ENCODE measurements at regions not wholly inside any gene's neighbourhood (a gene's known extent, or its start where the extent isn't known, plus 50 kb on each side); places are given as distances from the start of the nearest gene placed in this dataset.

GRCh38 chr14:58808828-58809227 lies 171.1 kb downstream of the DACT1 start:
- Histone ChIP-seq H3K9me3 (ENCODE audit: insufficient read depth in 2 of 2, low read depth in 1 of 2, low read length in 1 of 2) (no peaks in the 10 kb centered on the region), H2AK5ac (ENCODE audit: low read depth, low read length) (no peak overlapping the region), H2BK120ac (replicated peaks; ENCODE audit: low read depth, low read length) (no peak overlapping the region), H2BK15ac (ENCODE audit: low read length) (no peak overlapping the region), H3K4ac (replicated peaks; ENCODE audit: insufficient read length, low read depth, low read length) (no peak overlapping the region), H3K56ac (replicated peaks; ENCODE audit: insufficient read length, low read depth, low read length) (no peak overlapping the region), H3K9ac (replicated peaks in 1 of 4; ENCODE audit: extremely low read depth in 1 of 4, low read depth in 3 of 4, low read length in 3 of 4) (no peak overlapping the region), H2AFZ (ENCODE audit: low read length) (no peak overlapping the region), H3K36me3 (ENCODE audit: control insufficient read depth in 2 of 4, insufficient read depth in 4 of 4, low read length in 3 of 4) (no peaks in the 10 kb centered on the region), H2BK20ac (ENCODE audit: low read length) (no peak overlapping the region), H3K27me3 (replicated peaks in 1 of 4; ENCODE audit: control insufficient read depth in 3 of 4, extremely low read depth in 1 of 4, insufficient read depth in 3 of 4, low read length in 3 of 4) (no peaks in the 10 kb centered on the region), H4K20me1 (replicated peaks in 1 of 2; ENCODE audit: control insufficient read depth in 1 of 2, insufficient read depth in 2 of 2, low read length in 2 of 2) (no peaks in the 10 kb centered on the region), H3K23ac (ENCODE audit: insufficient read length) (no peak overlapping the region), H4K8ac (ENCODE audit: extremely low read depth, insufficient read depth, low read length) (no peak overlapping the region), H2BK12ac (ENCODE audit: low read depth, low read length) (no peak overlapping the region), H3K4me2 (ENCODE audit: insufficient read depth in 1 of 2, low read depth in 2 of 2, low read length in 2 of 2) (no peak overlapping the region), H3K4me3 (ENCODE audit: extremely low read depth in 1 of 4, insufficient read depth in 2 of 4, low read depth in 3 of 4, low read length in 4 of 4) (no peak overlapping the region), H3K18ac (ENCODE audit: extremely low read depth, low read length) (no peak overlapping the region), H3K79me2 (ENCODE audit: control insufficient read depth in 1 of 2, insufficient read depth in 2 of 2, low read length in 2 of 2) (no peaks in the 10 kb centered on the region), H4K5ac (ENCODE audit: insufficient read length, low read depth, low read length) (no peak overlapping the region), H4K91ac (replicated peaks; ENCODE audit: insufficient read length, low read length) (no peak overlapping the region), H3K14ac (ENCODE audit: insufficient read length) (no peak overlapping the region), H3K27ac (ENCODE audit: low read depth, low read length) (no peak overlapping the region), H3K79me1 (ENCODE audit: low read depth, low read length) (no peaks in the 10 kb centered on the region), H3K23me2 (ENCODE audit: low read depth, low read length) (no peaks in the 10 kb centered on the region), H3K4me1 (replicated peaks in 1 of 4; ENCODE audit: control insufficient read depth in 3 of 4, insufficient read depth in 4 of 4, low read length in 3 of 4) (no peaks in the 10 kb centered on the region), H2BK5ac (ENCODE audit: low read depth, low read length) (no peak overlapping the region)
- POLR2A ChIA-PET (ENCODE audit: partially characterized antibody): no interaction called here
- WGBS, 2 experiments (ENCODE audit: extremely low coverage in 1 of 2, insufficient coverage in 1 of 2, insufficient read length in 1 of 2, insufficient replicate concordance in 2 of 2, low coverage in 1 of 2, low lambda C conversion rate in 2 of 2, missing lambda C conversion rate in 1 of 2): 87% methylated on average over 4 of the region's 4 CpGs; no CpG with 5 or more reads in 1 of the 2 experiments
- DNase-seq (ENCODE audit: low read depth in 1 of 2, low spot score in 2 of 2): no peak
- FAIRE-seq: no peak
- CTCF ChIA-PET (ENCODE audit: partially characterized antibody): interaction anchor here (1.2 to 1.6 kb wide), 2 partner anchors 11 to 188 kb away, joined by 3 to 4 read pairs; no protein-coding TSS in a partner anchor
- TF ChIP-seq EZH2 (IDR thresholded peaks at IDR 0.05; ENCODE audit: low read depth, low read length, severe bottlenecking): no peak
- TF ChIP-seq CTCF (IDR thresholded peaks at IDR 0.05; ENCODE audit: control extremely low read depth in 1 of 3, insufficient read depth in 1 of 3, low read depth in 1 of 3, low read length in 3 of 3): no peak
- TF ChIP-seq MAFK (IDR thresholded peaks at IDR 0.05; ENCODE audit: low read depth, low read length): no peak
- TF ChIP-seq GABPA (IDR thresholded peaks at IDR 0.05; ENCODE audit: borderline replicate concordance, insufficient read depth, low read length): no peak
- TF ChIP-seq CHD1 (IDR thresholded peaks at IDR 0.05; ENCODE audit: low read depth, low read length): no peak
- no peak for TF ChIP-seq EGR1 (IDR thresholded peaks at IDR 0.05; ENCODE audit: borderline replicate concordance, low read depth, low read length)
- TF ChIP-seq POU5F1 (IDR thresholded peaks at IDR 0.05; ENCODE audit: low read depth, low read length): no peak
- TF ChIP-seq TAF7 (optimal IDR thresholded peaks at IDR 0.05; ENCODE audit: borderline replicate concordance, low read depth, low read length): no peak
- TF ChIP-seq JUND (IDR thresholded peaks at IDR 0.05; ENCODE audit: low read length): no peak
- no peak for TF ChIP-seq USF2 (IDR thresholded peaks at IDR 0.05; ENCODE audit: low read length)
- TF ChIP-seq ASH2L (IDR thresholded peaks at IDR 0.05; ENCODE audit: low read length): no peak
